PC-9 (cell line): ENCODE measurements at regions not wholly inside any gene's neighbourhood (a gene's known extent, or its start where the extent isn't known, plus 50 kb on each side); places are given as distances from the start of the nearest gene placed in this dataset.

Experiments used
- BruUV-seq: library from RNA; stranded (reverse); fragments of 400-500 nt; replicated peaks from 2 replicates; lab custom pipeline; 2021; lab: Mats Ljungman, UMichigan
- CTCF ChIA-PET: fragments of 300-600 bp; sonication (Branson Sonifier 250); formaldehyde crosslinking; loops from one replicate; lab custom pipeline; 2022; ENCODE audit warnings: antibody characterized with exemption; lab: Charles Lee
- POLR2A ChIA-PET: fragments of 300-600 bp; sonication (Branson Sonifier 250); formaldehyde crosslinking; loops from one replicate; lab custom pipeline; 2022; ENCODE audit warnings: antibody characterized with exemption; ENCODE audit not compliant: unreplicated experiment; lab: Charles Lee
- DNase-seq, 2 experiments: peaks; one replicate each; pipeline versions ENCODE4 v3.0.0 to v3.0.0-alpha.2; 2015 to 2022; ENCODE audit warnings: mixed read lengths in 1 of 2
- H2AFZ ChIP-seq: fragments of 200-600 bp; sonication (generic); 2 replicates; pipeline ENCODE4 v1.8.1; 2017; ENCODE audit warnings: antibody characterized with exemption
- H3F3A ChIP-seq: fragments of 200-600 bp; sonication (generic); 2 replicates; pipeline ENCODE4 v1.8.1; 2017; ENCODE audit warnings: antibody characterized with exemption, mild to moderate bottlenecking, low read depth; ENCODE audit not compliant: insufficient read depth
- H3K27ac ChIP-seq: fragments of 200-600 bp; sonication (generic); 2 replicates; pipeline ENCODE4 v1.6.1; 2016; ENCODE audit warnings: mixed run types
- H3K27me3 ChIP-seq: fragments of 200-600 bp; sonication (generic); 2 replicates; pipeline ENCODE4 v1.6.1; 2016; ENCODE audit warnings: low read depth, mixed run types; ENCODE audit not compliant: insufficient read depth
- H3K36me3 ChIP-seq: fragments of 200-600 bp; sonication (generic); 2 replicates; pipeline ENCODE4 v1.6.1; 2016; ENCODE audit warnings: low read depth, mixed run types
- H3K4me1 ChIP-seq: fragments of 200-600 bp; sonication (generic); replicated peaks from 2 replicates; pipeline ENCODE4 v1.6.1; 2016; ENCODE audit warnings: mixed run types; ENCODE audit not compliant: insufficient read depth
- H3K4me2 ChIP-seq: fragments of 200-600 bp; sonication (generic); 2 replicates; pipeline ENCODE4 v1.6.1; 2017; ENCODE audit warnings: mixed run types
- H3K4me3 ChIP-seq: fragments of 200-600 bp; sonication (generic); 2 replicates; pipeline ENCODE4 v1.6.1; 2016; ENCODE audit warnings: mixed run types
- H3K79me2 ChIP-seq: fragments of 200-600 bp; sonication (generic); 2 replicates; pipeline ENCODE4 v1.6.1; 2017; ENCODE audit warnings: low read depth, mixed run types
- H3K9me2 ChIP-seq: fragments of 200-600 bp; sonication (generic); 2 replicates; pipeline ENCODE4 v1.8.1; 2017; ENCODE audit warnings: mild to moderate bottlenecking; ENCODE audit not compliant: insufficient read depth
- H3K9me3 ChIP-seq: fragments of 200-600 bp; sonication (generic); 2 replicates; pipeline ENCODE4 v1.8.1; 2016; ENCODE audit warnings: low read depth; ENCODE audit not compliant: insufficient read depth
- H4K20me1 ChIP-seq: fragments of 200-600 bp; sonication (generic); 2 replicates; pipeline ENCODE4 v1.8.1; 2017; ENCODE audit not compliant: insufficient read depth
- EZH2 ChIP-seq: fragments of 200-600 bp; sonication (generic); IDR thresholded peaks from 2 replicates; pipeline ENCODE4 v1.8.0; 2017; ENCODE audit warnings: antibody characterized with exemption, low read depth
- intact Hi-C: fragments of 100-400 bp; cut with micrococcal nuclease; formaldehyde crosslinking; loops from one replicate; pipeline ENCODE4 v1.10.0; 2022; ENCODE audit not compliant: unreplicated experiment
- TF ChIP-seq, protein P1 (sequence below): fragments of 200-600 bp; sonication (generic); conservative IDR thresholded peaks from 2 replicates; pipeline ENCODE4 v1.6.1; 2017; ENCODE audit warnings: mixed run types, antibody characterized with exemption, mild to moderate bottlenecking, moderate library complexity

DNA sequence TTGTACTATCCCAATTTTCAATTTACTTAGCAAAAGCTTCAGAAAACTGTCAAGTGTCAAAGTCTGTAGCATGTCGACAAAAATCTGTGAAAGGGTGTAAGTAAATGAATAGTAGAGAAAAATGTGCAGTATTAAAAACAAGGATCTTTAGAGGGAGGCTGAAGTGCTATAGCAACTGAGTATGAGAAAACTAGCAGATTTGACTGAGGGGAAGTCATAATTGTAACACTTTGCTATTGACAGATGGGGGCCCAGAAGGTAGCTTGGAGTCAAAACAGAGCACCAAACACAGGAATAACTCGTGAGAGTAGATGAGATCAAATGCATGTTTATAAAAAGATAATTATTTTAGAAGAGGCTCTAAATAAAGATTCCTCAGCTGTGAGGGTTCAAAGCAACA lies 657.7 kb downstream of the TMEM182 start:
- no peak for DNase-seq
- intact Hi-C loops = no loop called here
- ChIA-PET POLR2A (no interaction called here), CTCF (no interaction called here)
- no peak overlapping the region for H3K27ac ChIP-seq
- no peak overlapping the region for H3K4me3 ChIP-seq
- H3K27me3 ChIP-seq = 0 out of 2 replicates have a peak, but pooled peaks cover 3% of the 10 kb centered on the region
- no peaks in the 10 kb centered on the region for H3K9me3 ChIP-seq
- H3F3A ChIP-seq = no peaks in the 10 kb centered on the region
- BruUV-seq = no TSS peak
- H3K9me2 ChIP-seq = no peaks in the 10 kb centered on the region
- H3K79me2 ChIP-seq = no peaks in the 10 kb centered on the region
- no peak overlapping the region for H2AFZ ChIP-seq
- no peaks in the 10 kb centered on the region for H3K36me3 ChIP-seq
- H3K4me2 ChIP-seq = no peak overlapping the region
- H3K4me1 ChIP-seq = no peaks in the 10 kb centered on the region
- no peaks in the 10 kb centered on the region for H4K20me1 ChIP-seq
- no peak for TF ChIP-seq EZH2
- TF ChIP-seq, protein P1, sequence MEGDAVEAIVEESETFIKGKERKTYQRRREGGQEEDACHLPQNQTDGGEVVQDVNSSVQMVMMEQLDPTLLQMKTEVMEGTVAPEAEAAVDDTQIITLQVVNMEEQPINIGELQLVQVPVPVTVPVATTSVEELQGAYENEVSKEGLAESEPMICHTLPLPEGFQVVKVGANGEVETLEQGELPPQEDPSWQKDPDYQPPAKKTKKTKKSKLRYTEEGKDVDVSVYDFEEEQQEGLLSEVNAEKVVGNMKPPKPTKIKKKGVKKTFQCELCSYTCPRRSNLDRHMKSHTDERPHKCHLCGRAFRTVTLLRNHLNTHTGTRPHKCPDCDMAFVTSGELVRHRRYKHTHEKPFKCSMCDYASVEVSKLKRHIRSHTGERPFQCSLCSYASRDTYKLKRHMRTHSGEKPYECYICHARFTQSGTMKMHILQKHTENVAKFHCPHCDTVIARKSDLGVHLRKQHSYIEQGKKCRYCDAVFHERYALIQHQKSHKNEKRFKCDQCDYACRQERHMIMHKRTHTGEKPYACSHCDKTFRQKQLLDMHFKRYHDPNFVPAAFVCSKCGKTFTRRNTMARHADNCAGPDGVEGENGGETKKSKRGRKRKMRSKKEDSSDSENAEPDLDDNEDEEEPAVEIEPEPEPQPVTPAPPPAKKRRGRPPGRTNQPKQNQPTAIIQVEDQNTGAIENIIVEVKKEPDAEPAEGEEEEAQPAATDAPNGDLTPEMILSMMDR = no peak

DNA sequence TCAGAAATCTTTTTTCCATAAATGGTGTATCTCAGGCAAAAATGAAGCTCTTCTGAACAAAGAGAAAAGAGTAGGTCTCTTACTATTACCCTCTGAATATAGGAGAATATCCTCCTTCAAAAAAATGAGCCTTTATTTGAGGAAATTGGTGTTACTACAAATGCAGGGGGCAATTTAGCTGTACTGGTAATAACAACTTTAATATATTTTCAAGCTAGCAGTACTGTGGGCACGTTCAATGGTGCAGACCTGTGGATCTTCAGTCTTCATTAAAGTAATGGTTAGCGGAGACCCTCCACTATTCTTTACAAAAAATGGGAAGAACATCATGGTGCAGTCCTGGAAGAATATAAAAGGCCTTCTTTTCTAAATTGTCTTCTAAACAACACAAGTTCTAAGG lies 661.3 kb downstream of the TMEM182 start:
- Histone ChIP-seq H3K79me2 (no peaks in the 10 kb centered on the region), H3K4me3 (no peak overlapping the region), H3K27me3 (0 out of 2 replicates have a peak, but pooled peaks cover 3% of the 10 kb centered on the region), H3K9me2 (no peaks in the 10 kb centered on the region), H3K27ac (no peak overlapping the region), H2AFZ (no peak overlapping the region), H3K9me3 (no peaks in the 10 kb centered on the region), H4K20me1 (no peaks in the 10 kb centered on the region), H3K4me1 (no peaks in the 10 kb centered on the region), H3K36me3 (no peaks in the 10 kb centered on the region), H3F3A (no peaks in the 10 kb centered on the region), H3K4me2 (no peak overlapping the region)
- TF ChIP-seq, protein P1 = no peak
- TF ChIP-seq EZH2 = no peak
- POLR2A ChIA-PET = no interaction called here
- CTCF ChIA-PET = no interaction called here
- BruUV-seq = no TSS peak
- intact Hi-C loops = no loop called here
- no peak for DNase-seq

DNA sequence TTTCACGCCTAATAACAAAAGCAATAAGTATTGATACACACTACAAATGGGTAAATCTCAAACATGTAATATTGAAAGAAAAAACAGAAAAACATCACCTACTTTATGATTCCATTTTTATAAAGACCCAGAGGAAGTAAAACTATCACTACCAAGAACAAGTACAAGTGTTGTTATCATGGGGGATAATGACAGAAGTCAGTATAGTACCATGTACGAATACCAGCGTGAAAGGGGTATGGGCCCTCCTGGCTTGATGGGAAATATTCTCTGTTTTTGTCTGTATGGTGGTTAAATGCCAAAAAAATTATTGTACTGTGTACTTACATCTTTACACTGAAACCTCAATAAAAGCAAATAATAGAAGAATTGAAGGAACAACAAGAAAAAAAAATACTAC lies 665.7 kb downstream of the TMEM182 start:
- Histone ChIP-seq H3K27me3 (peaks cover 7% of the 10 kb centered on the region), H3F3A (no peaks in the 10 kb centered on the region), H2AFZ (no peak overlapping the region), H3K4me3 (no peak overlapping the region), H3K4me1 (no peaks in the 10 kb centered on the region), H3K9me3 (no peaks in the 10 kb centered on the region), H3K9me2 (no peaks in the 10 kb centered on the region), H3K79me2 (no peaks in the 10 kb centered on the region), H3K27ac (no peak overlapping the region), H4K20me1 (no peaks in the 10 kb centered on the region), H3K36me3 (no peaks in the 10 kb centered on the region), H3K4me2 (no peak overlapping the region)
- POLR2A ChIA-PET = no interaction called here
- no peak for DNase-seq
- TF ChIP-seq, protein P1 = no peak
- no peak for TF ChIP-seq EZH2
- CTCF ChIA-PET = no interaction called here
- no TSS peak for BruUV-seq
- intact Hi-C loops = no loop called here
